Testis (tissue), 2 donors: ENCODE measurements at regions not wholly inside any gene's neighbourhood (a gene's known extent, or its start where the extent isn't known, plus 50 kb on each side); places are given as distances from the start of the nearest gene placed in this dataset.
"Not testable (repeated sequence)": the region's sequence is repeated elsewhere in the genome, so short reads cannot be mapped to it uniquely, and the experiment has no call there.

Experiments used
- CTCF ChIP-seq, 3 experiments: fragments of 450-650 bp in 2 of 3; fragments of 200-600 bp in 1 of 3; sonication (generic) in 1 of 3; IDR thresholded peaks; one replicate each; pipeline ENCODE4 v1.5.1; 2016 to 2019; ENCODE audit warnings: antibody characterized with exemption in 3 of 3, mild to moderate bottlenecking in 2 of 3, moderate library complexity in 1 of 3
- POLR2A ChIP-seq: fragments of 450-650 bp; IDR thresholded peaks from one replicate; pipeline ENCODE4 v1.6.1; 2017; ENCODE audit warnings: antibody characterized with exemption, mild to moderate bottlenecking, moderate library complexity

DNA sequence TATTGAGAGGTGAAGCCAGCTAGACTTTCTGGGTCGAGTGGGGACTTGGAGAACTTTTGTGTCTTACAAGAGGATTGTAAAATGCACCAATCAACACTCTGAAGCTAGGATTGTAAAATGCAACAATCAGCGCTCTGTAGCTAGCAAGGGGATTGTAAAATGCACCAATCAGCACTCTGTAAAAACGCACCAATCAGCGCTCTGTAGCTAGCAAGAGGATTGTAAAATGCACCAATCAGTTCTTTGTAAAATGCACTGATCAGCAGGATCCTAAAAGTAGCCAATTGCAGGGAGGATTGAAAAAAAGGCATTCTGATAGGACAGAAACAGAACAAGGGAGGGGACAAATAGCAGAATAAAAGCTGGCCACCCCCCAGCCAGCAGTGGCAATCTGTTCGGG, 68.1 kb upstream of the BOD1 start:
- TF ChIP-seq CTCF (IDR thresholded peaks at IDR 0.05); POLR2A: not testable (repeated sequence)
